ENCODE measurements at regions not wholly inside any gene's neighbourhood (a gene's known extent, or its start where the extent isn't known, plus 50 kb on each side); places are given as distances from the start of the nearest gene placed in this dataset.
A peak's percentile ranks its signal among the peaks of the same experiment; 100 is the strongest.
"Not testable (repeated sequence)": the region's sequence is repeated elsewhere in the genome, so short reads cannot be mapped to it uniquely, and the experiment has no call there.

DNA sequence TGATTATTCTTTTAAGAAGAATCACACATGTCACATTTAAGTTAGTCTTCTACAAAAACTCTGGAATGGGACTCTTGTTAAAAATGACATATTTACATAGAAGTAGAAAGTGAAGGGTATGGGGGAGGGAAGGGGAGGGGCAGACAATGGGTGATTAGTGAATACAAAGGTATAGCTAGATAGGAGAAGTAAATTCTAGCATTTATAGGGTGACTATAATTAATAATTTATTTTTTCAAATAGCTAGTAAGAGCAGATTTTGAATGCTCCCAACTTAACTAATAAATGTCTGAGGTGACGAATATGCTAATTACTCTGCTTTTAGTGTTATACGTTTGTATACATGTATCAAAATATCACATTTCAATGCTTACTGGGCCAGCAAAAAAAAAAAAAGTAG, 59.4 kb downstream of the BLTP3B start:
- in situ Hi-C loops (cut with MboI; ENCODE audit: low pct_unique_long_range_greater_than_20kb, low sequenced_read_pairs) = no loop called here
- DNase-seq = no peak

- DNase-seq; in situ Hi-C loops (cut with MboI; ENCODE audit: low pct_unique_long_range_greater_than_20kb, low sequenced_read_pairs): not testable (repeated sequence)
These were observed 63.9 kb downstream of the BLTP3B start for GRCh38 chr12:100078777-100079176.

- DNase-seq = no peak
- in situ Hi-C loops (cut with MboI; ENCODE audit: low pct_unique_long_range_greater_than_20kb, low sequenced_read_pairs) = no loop called here
These were observed 65.3 kb downstream of the BLTP3B start for GRCh38 chr12:100077367-100077766.

GRCh38 chr12:100075598-100075997, 67.1 kb downstream of the BLTP3B start:
- no peak for DNase-seq
- in situ Hi-C loops (cut with MboI; ENCODE audit: low pct_unique_long_range_greater_than_20kb, low sequenced_read_pairs) = no loop called here

- in situ Hi-C loops (cut with MboI; ENCODE audit: low pct_unique_long_range_greater_than_20kb, low sequenced_read_pairs) = no loop called here
- no peak for DNase-seq
These were observed 72.9 kb downstream of the BLTP3B start for GRCh38 chr12:100069795-100070194.

- no peak for DNase-seq
- in situ Hi-C loops (cut with MboI; ENCODE audit: low pct_unique_long_range_greater_than_20kb, low sequenced_read_pairs) = no loop called here
These were observed 74.4 kb downstream of the BLTP3B start for GRCh38 chr12:100068305-100068704.

DNA sequence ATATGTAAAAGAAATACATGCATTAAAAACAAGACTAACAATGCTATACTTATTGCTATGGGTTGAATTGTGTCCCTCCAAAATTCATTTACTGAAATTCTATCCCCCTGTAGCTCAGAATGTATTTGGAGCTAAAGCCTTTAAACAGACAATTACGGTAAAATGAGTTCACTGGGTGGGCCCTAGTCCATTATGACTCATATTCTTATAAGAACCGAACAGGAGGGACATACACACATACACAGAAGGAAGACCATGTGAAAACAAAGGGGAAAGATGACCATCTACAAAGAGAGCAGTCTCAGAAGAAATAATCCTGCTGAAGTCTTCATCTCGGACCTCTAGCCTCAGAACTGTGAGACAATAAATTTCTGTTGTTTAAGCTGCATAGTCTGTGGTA, 77.1 kb upstream of the ANKS1B start:
- DNase-seq = no peak
- in situ Hi-C loops (cut with MboI; ENCODE audit: low pct_unique_long_range_greater_than_20kb, low sequenced_read_pairs) = no loop called here

- peak; percentile 3 for DNase-seq
- in situ Hi-C loops (cut with MboI; ENCODE audit: low pct_unique_long_range_greater_than_20kb, low sequenced_read_pairs) = no loop called here
These were observed 73.8 kb upstream of the ANKS1B start for GRCh38 chr12:100058482-100059029.

DNA sequence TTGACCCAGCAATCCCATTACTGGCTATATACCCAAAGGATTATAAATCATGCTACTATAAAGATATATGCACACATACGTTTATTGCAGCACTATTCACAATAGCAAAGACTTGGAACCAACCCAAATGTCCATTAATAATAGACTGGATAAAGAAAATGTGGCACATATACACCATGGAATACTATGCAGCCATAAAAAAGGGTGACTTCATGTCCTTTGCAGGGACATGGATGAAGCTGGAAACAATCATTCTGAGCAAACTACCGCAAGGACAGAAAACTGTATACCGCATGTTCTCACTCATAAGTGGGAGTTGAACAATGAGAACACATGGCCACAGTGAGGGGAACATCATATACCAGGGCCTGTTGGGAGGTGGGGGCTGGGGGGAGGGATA, 61.5 kb upstream of the ANKS1B start:
- in situ Hi-C loops (cut with MboI; ENCODE audit: low pct_unique_long_range_greater_than_20kb, low sequenced_read_pairs); DNase-seq: not testable (repeated sequence)

GRCh38 chr12:100044266-100044665, 59.5 kb upstream of the ANKS1B start:
- in situ Hi-C loops (cut with MboI; ENCODE audit: low pct_unique_long_range_greater_than_20kb, low sequenced_read_pairs) = no loop called here
- DNase-seq = no peak

- in situ Hi-C loops (cut with MboI; ENCODE audit: low pct_unique_long_range_greater_than_20kb, low sequenced_read_pairs) = no loop called here
- DNase-seq = no peak
These were observed 58.9 kb upstream of the ANKS1B start for GRCh38 chr12:100043631-100044030.
